Prostate gland (tissue), 2 donors: ENCODE measurements at regions not wholly inside any gene's neighbourhood (a gene's known extent, or its start where the extent isn't known, plus 50 kb on each side); places are given as distances from the start of the nearest gene placed in this dataset.

ENCODE experiments used
- CTCF ChIP-seq, 4 experiments: fragments of 200-600 bp in 2 of 4; fragments of 450-650 bp in 2 of 4; sonication (generic) in 2 of 4; IDR thresholded peaks; 1 replicate in 3 of 4; 2 replicates in 1 of 4; pipeline ENCODE4 v1.5.1; 2016 to 2019; ENCODE audit warnings: antibody characterized with exemption in 4 of 4, mild to moderate bottlenecking in 2 of 4, moderate library complexity in 2 of 4
- POLR2AphosphoS5 ChIP-seq: sonication (generic); formaldehyde crosslinking; IDR thresholded peaks from one replicate; pipeline ENCODE4 v1.6.1; 2017; ENCODE audit warnings: antibody characterized with exemption

DNA sequence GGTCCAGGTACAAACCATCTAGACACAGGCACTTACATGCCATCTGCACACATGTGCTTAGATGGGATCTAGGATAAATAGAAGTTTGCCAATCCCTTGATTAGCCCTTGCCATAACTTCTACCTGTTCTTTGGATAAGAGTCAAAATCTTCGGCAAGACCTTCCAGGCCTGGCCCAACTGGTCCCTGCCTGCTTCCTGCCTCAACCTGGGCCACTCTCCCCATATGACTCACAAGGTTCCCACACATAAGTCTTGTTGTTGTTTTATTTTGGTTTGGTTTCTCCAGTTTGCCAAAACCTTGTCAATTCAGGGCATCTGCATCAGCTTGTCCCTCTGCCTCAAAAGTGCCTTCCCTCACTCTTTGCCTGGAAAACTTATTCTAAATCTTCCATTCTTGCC is 95.3 kb upstream of the XYLT1 start:
- TF ChIP-seq CTCF (IDR thresholded peaks at IDR 0.05) (no peak), POLR2AphosphoS5 (no peak)
